Panc1 (cell line): ENCODE measurements at regions not wholly inside any gene's neighbourhood (a gene's known extent, or its start where the extent isn't known, plus 50 kb on each side); places are given as distances from the start of the nearest gene placed in this dataset.

ENCODE experiments used
- CTCF ChIP-seq: fragments of 450-650 bp; IDR thresholded peaks from 2 replicates; pipeline ENCODE4 v1.5.1; 2017; ENCODE audit warnings: mild to moderate bottlenecking
- POLR2AphosphoS5 ChIP-seq: IDR thresholded peaks from 2 replicates; pipeline ENCODE4 v1.6.1; 2012; ENCODE audit warnings: mild to moderate bottlenecking, low read depth, low read length, moderate library complexity
- REST ChIP-seq, 2 experiments: IDR thresholded peaks; 2 replicates each; pipeline ENCODE4 v1.6.1; 2011 to 2012; ENCODE audit warnings: low read depth in 2 of 2, control low read depth in 1 of 2, low read length in 1 of 2, mild to moderate bottlenecking in 1 of 2, moderate library complexity in 1 of 2; ENCODE audit not compliant: insufficient read depth in 1 of 2
- SIN3A ChIP-seq: IDR thresholded peaks from 2 replicates; pipeline ENCODE4 v1.6.1; 2012; ENCODE audit warnings: low read depth, mild to moderate bottlenecking, low read length, moderate library complexity, borderline replicate concordance; ENCODE audit not compliant: insufficient read depth
- TCF7L2 ChIP-seq: IDR thresholded peaks from 2 replicates; pipeline ENCODE4 v1.6.1; 2011; ENCODE audit warnings: mild to moderate bottlenecking, low read depth, low read length, inconsistent platforms

DNA sequence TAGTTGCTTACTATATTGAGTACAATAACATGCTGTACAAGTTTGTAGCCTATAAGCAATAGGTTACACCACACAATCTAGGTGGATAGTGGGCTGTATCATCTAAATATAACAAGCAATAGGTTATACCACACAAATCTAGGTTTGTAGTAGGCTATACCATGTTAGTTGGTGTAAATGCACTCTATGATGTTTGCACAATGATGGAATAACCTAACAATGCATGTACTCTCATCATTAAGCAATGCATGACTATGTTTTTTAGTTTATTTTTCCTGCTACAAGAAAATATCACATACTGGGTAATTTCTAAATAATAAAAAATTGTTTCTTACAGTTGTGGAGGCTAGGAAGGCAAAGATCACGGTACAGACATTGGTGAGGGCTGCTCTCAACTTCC lies 262.5 kb downstream of the SLITRK6 start:
- TF ChIP-seq POLR2AphosphoS5 (no peak), CTCF (no peak), SIN3A (no peak), REST (IDR thresholded peaks at IDR 0.05; ENCODE audit: insufficient read depth in 1 of 2, low read depth in 2 of 2, low read length in 1 of 2) (no peak), TCF7L2 (no peak)
